ENCODE measurements at regions not wholly inside any gene's neighbourhood (a gene's known extent, or its start where the extent isn't known, plus 50 kb on each side); places are given as distances from the start of the nearest gene placed in this dataset.

DNA sequence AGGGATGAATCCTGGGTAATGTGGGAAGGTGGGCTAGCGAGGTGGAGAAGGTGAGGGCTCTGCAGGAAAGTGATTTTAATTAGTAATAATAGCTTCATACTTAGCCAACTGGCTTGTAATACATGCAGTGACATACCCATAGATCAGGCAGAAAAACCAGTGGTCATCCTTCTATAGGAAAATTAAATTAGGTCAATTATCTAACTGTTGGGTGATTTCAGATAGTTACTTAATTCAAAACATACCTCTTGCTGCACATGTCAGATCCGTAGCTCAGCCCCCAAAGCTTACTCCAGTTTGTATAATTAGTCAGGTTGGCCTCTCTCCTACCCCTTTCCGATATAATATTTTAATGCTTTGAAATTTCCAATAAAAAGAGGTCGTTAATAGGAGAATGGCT is 137.0 kb downstream of the TMEM114 start:
- Histone ChIP-seq H3K9me3 (ENCODE audit: control insufficient read depth, insufficient read depth, low read length) (no peaks in the 10 kb centered on the region), H3K27ac (ENCODE audit: low read depth, low read length) (no peak overlapping the region), H3K4me1 (ENCODE audit: control insufficient read depth, insufficient read depth, low read length) (no peaks in the 10 kb centered on the region)

DNA sequence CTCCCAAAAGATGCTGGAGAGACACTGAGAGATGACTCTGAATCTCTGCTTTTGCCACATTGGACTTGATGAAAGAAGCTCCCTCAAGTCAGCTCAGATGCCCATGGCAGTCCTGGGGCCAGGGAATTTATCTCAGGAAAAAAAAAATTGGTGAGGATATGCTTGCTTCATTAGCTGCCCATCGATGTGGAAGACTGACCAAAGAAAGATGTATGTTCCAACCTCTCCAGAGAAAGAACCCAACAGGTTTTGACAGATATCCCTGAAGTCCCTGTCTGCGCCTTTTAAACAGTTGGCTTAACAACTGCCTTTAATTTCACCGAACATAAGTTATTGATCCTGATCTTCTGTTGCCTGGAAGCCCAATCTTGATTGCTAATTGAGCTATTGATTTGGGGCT is 137.4 kb downstream of the TMEM114 start:
- Histone ChIP-seq H3K4me1 (ENCODE audit: control insufficient read depth, insufficient read depth, low read length) (no peaks in the 10 kb centered on the region), H3K27ac (ENCODE audit: low read depth, low read length) (no peak overlapping the region), H3K36me3 (ENCODE audit: control insufficient read depth, insufficient read depth, low read length) (no peaks in the 10 kb centered on the region), H3K27me3 (ENCODE audit: control insufficient read depth, insufficient read depth, low read length) (no peaks in the 10 kb centered on the region), H3K9me3 (ENCODE audit: control insufficient read depth, insufficient read depth, low read length) (no peaks in the 10 kb centered on the region), H3K4me3 (ENCODE audit: low read depth, low read length) (no peak overlapping the region), H3K9ac (ENCODE audit: low read depth, low read length) (no peak overlapping the region)

More for the DNA sequence above, 137.0 kb downstream of the TMEM114 start:
- Histone ChIP-seq H3K36me3 (ENCODE audit: control insufficient read depth, insufficient read depth, low read length) (no peaks in the 10 kb centered on the region), H3K9ac (ENCODE audit: low read depth, low read length) (no peak overlapping the region), H3K27me3 (ENCODE audit: control insufficient read depth, insufficient read depth, low read length) (no peaks in the 10 kb centered on the region), H3K4me3 (ENCODE audit: low read depth, low read length) (no peak overlapping the region)

DNA sequence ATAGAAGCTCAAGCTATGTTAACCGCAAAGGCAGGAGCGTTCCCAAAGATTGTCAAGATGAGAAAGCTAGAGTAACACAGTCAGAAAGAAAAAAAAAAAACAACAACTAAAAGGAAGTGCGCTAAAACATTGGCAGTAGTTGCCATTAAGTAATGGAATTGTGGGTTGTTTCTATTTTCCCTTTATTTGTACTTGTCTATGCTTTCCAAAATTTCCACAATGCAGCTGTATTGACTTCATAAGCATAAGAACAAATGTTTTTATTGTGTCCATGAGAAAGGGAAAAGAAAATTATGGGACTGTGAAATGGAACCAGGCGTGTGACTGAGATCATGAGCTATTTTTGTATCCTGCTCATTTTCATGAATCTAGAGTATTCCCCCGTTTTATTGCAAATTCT is 153.4 kb downstream of the TMEM114 start:
- no peaks in the 10 kb centered on the region for H3K36me3 ChIP-seq (ENCODE audit: control insufficient read depth, insufficient read depth, low read length)

DNA sequence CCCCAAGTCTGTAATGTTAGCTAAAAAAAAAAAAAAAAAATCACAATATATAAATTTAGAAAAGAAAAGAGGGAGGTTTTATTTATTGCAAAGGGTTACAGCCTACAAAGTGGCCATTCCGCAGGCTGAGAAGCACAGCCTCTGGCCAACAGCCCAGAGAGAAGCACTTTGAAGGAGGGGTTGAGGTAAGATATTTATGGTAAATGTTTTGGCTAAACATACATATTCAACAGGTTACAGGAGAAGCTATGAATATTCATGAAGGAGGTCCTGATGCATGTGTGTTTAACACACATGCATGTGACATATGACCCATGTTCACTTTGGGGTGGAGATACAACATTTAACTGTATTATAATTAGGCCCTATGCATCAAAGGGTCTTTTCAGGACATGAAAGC is 158.5 kb downstream of the TMEM114 start:
- no peaks in the 10 kb centered on the region; the same call in 1 of the 2 replicates for H3K27me3 ChIP-seq (ENCODE audit: control insufficient read depth, insufficient read depth, low read length)
- no peak overlapping the region for H3K9ac ChIP-seq (ENCODE audit: low read depth, low read length)
- H3K4me3 ChIP-seq (ENCODE audit: low read depth, low read length): no peak overlapping the region
- H3K36me3 ChIP-seq (ENCODE audit: control insufficient read depth, insufficient read depth, low read length): no peaks in the 10 kb centered on the region
- no peak overlapping the region for H3K27ac ChIP-seq (ENCODE audit: low read depth, low read length)
- H3K9me3 ChIP-seq (ENCODE audit: control insufficient read depth, insufficient read depth, low read length): no peaks in the 10 kb centered on the region
- no peaks in the 10 kb centered on the region for H3K4me1 ChIP-seq (ENCODE audit: control insufficient read depth, insufficient read depth, low read length)

More for the DNA sequence above, 153.4 kb downstream of the TMEM114 start:
- Histone ChIP-seq H3K4me3 (ENCODE audit: low read depth, low read length) (no peak overlapping the region), H3K27me3 (ENCODE audit: control insufficient read depth, insufficient read depth, low read length) (no peaks in the 10 kb centered on the region; the same call in 1 of the 2 replicates), H3K4me1 (ENCODE audit: control insufficient read depth, insufficient read depth, low read length) (no peaks in the 10 kb centered on the region), H3K9me3 (ENCODE audit: control insufficient read depth, insufficient read depth, low read length) (no peaks in the 10 kb centered on the region), H3K27ac (ENCODE audit: low read depth, low read length) (no peak overlapping the region), H3K9ac (ENCODE audit: low read depth, low read length) (no peak overlapping the region)

DNA sequence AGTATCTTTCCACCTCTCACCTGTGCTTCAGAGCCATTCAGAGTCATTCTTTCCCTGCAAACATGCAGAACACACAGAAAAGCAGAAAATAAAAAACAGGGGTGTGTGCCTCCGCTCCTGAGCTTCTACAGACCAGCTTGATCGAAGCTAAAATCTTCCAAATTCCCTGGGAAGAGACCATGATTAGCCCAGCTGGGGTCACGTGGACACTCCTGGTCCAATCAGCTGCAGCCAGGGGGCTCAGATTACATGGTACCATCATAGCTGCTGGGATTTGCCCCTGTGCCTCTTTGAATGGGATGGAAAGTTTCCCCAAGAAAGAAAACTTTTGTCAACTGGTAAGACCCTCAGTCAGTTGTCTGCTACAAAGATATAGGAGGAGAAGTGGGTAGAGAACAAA is 159.9 kb downstream of the TMEM114 start:
- Histone ChIP-seq H3K9ac (ENCODE audit: low read depth, low read length) (no peak overlapping the region), H3K9me3 (ENCODE audit: control insufficient read depth, insufficient read depth, low read length) (peaks cover 2% of the 10 kb centered on the region; the same call in 1 of the 2 replicates), H3K4me3 (ENCODE audit: low read depth, low read length) (no peak overlapping the region), H3K27me3 (ENCODE audit: control insufficient read depth, insufficient read depth, low read length) (no peaks in the 10 kb centered on the region; the same call in 1 of the 2 replicates), H3K27ac (ENCODE audit: low read depth, low read length) (no peak overlapping the region), H3K36me3 (ENCODE audit: control insufficient read depth, insufficient read depth, low read length) (no peaks in the 10 kb centered on the region), H3K4me1 (ENCODE audit: control insufficient read depth, insufficient read depth, low read length) (no peaks in the 10 kb centered on the region)

- no peaks in the 10 kb centered on the region for H3K36me3 ChIP-seq (ENCODE audit: control insufficient read depth, insufficient read depth, low read length)
- peaks cover 2% of the 10 kb centered on the region; the same call in 1 of the 2 replicates for H3K9me3 ChIP-seq (ENCODE audit: control insufficient read depth, insufficient read depth, low read length)
- no peak overlapping the region for H3K27ac ChIP-seq (ENCODE audit: low read depth, low read length)
- no peak overlapping the region for H3K9ac ChIP-seq (ENCODE audit: low read depth, low read length)
- no peaks in the 10 kb centered on the region for H3K27me3 ChIP-seq (ENCODE audit: control insufficient read depth, insufficient read depth, low read length)
- H3K4me1 ChIP-seq (ENCODE audit: control insufficient read depth, insufficient read depth, low read length): no peaks in the 10 kb centered on the region
- H3K4me3 ChIP-seq (ENCODE audit: low read depth, low read length): no peak overlapping the region
Observed at GRCh38 chr16:8426569-8426968, 163.7 kb downstream of the TMEM114 start.

GRCh38 chr16:8417145-8417544 is 173.2 kb downstream of the TMEM114 start:
- H3K27me3 ChIP-seq (ENCODE audit: control insufficient read depth, insufficient read depth, low read length): no peaks in the 10 kb centered on the region
- H3K27ac ChIP-seq (ENCODE audit: low read depth, low read length): no peak overlapping the region
- no peaks in the 10 kb centered on the region for H3K4me1 ChIP-seq (ENCODE audit: control insufficient read depth, insufficient read depth, low read length)
- no peaks in the 10 kb centered on the region for H3K9me3 ChIP-seq (ENCODE audit: control insufficient read depth, insufficient read depth, low read length)
- no peak overlapping the region for H3K4me3 ChIP-seq (ENCODE audit: low read depth, low read length)
- H3K36me3 ChIP-seq (ENCODE audit: control insufficient read depth, insufficient read depth, low read length): no peaks in the 10 kb centered on the region
- H3K9ac ChIP-seq (ENCODE audit: low read depth, low read length): no peak overlapping the region

DNA sequence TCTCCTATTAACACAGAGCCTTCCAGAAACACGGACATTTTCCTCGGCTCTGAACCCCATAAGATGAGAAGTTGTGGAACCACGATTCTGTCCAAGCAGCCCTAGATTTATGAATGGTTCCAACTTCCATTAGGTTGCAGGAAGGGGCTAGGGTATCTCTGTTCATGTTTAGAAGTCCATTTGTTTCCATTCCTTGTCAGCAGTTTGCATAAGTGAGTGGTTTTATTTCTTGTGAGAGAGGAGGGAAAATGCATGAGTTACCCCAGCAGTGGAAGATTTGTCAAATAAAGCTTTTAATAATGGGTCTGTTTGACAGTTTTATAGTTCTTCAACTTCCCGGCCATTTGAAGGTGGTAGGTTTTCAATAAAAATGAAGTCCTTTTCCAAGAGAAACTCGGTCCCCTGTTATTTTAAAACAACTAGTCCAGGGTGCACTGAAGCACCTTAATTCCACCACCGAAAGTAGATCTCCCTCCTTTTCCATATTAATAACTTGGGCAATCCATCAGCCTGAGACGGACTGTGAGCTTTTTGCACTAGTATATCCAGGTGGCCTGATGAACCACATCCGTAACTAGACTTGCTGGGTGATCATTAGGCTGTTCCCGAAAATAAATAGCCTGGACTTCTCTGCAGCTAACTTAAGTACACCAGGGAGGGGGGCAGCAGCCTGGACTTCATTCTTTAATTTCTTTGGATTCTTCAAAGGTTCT is 181.3 kb downstream of the TMEM114 start:
- no peaks in the 10 kb centered on the region for H3K36me3 ChIP-seq (ENCODE audit: control insufficient read depth, insufficient read depth, low read length)
- no peak overlapping the region for H3K9ac ChIP-seq (ENCODE audit: low read depth, low read length)

GRCh38 chr16:8407351-8407750 is 183.0 kb downstream of the TMEM114 start:
- Histone ChIP-seq H3K27me3 (ENCODE audit: control insufficient read depth, insufficient read depth, low read length) (no peaks in the 10 kb centered on the region), H3K36me3 (ENCODE audit: control insufficient read depth, insufficient read depth, low read length) (no peaks in the 10 kb centered on the region), H3K4me3 (ENCODE audit: low read depth, low read length) (no peak overlapping the region), H3K9ac (ENCODE audit: low read depth, low read length) (no peak overlapping the region), H3K9me3 (ENCODE audit: control insufficient read depth, insufficient read depth, low read length) (no peaks in the 10 kb centered on the region), H3K27ac (ENCODE audit: low read depth, low read length) (no peak overlapping the region), H3K4me1 (ENCODE audit: control insufficient read depth, insufficient read depth, low read length) (no peaks in the 10 kb centered on the region)

More for the DNA sequence above, 181.3 kb downstream of the TMEM114 start:
- no peaks in the 10 kb centered on the region for H3K9me3 ChIP-seq (ENCODE audit: control insufficient read depth, insufficient read depth, low read length)
- H3K27me3 ChIP-seq (ENCODE audit: control insufficient read depth, insufficient read depth, low read length): no peaks in the 10 kb centered on the region
- H3K27ac ChIP-seq (ENCODE audit: low read depth, low read length): no peak overlapping the region
- H3K4me3 ChIP-seq (ENCODE audit: low read depth, low read length): no peak overlapping the region
- H3K4me1 ChIP-seq (ENCODE audit: control insufficient read depth, insufficient read depth, low read length): no peaks in the 10 kb centered on the region

DNA sequence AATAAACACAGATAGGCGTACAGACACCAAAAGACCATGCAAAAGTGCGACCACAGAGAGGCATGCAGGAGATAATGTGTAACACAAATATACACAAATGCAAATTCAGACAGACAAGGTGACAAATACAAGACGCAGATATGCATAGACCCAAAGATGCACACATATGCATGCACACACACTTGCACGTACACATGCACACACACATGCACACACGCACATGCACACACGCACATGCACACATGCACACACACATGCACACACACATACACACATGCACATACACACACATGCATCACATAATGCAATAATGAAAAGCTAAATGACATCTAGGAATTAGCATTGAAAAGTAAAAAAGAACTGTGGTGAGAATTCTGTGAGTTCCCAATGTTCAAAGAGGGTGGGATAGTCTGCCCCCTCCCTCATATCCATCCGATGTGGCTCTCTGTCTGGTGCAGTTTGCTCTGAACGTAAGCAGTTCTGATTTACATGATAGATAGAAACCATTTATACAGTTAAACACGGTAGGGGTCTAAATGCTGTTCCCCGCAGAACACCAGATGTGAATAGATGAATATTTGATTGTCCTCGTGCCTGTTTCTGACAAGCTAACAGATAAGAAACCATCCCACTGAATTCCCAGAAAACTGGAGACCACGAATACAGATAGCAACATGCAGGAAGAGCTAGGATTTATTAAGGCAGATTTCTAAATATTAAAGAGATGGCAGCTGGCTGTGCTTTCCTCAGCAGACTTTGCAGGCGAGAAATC is 186.1 kb downstream of the TMEM114 start:
- Histone ChIP-seq H3K9ac (ENCODE audit: low read depth, low read length) (no peak overlapping the region), H3K27ac (ENCODE audit: low read depth, low read length) (no peak overlapping the region), H3K36me3 (ENCODE audit: control insufficient read depth, insufficient read depth, low read length) (no peaks in the 10 kb centered on the region), H3K27me3 (ENCODE audit: control insufficient read depth, insufficient read depth, low read length) (no peaks in the 10 kb centered on the region), H3K4me3 (ENCODE audit: low read depth, low read length) (no peak overlapping the region), H3K4me1 (ENCODE audit: control insufficient read depth, insufficient read depth, low read length) (no peaks in the 10 kb centered on the region), H3K9me3 (ENCODE audit: control insufficient read depth, insufficient read depth, low read length) (no peaks in the 10 kb centered on the region)

Measured in HUES48 (cell line).